ENCODE measurements at regions not wholly inside any gene's neighbourhood (a gene's known extent, or its start where the extent isn't known, plus 50 kb on each side); places are given as distances from the start of the nearest gene placed in this dataset.

GRCh38 chr9:106697750-106698502 lies 165.0 kb upstream of the ZNF462 start:
- DNase-seq (ENCODE audit: extremely low read depth, low read depth), result no peak

GRCh38 chr9:106700676-106701075 lies 162.3 kb upstream of the ZNF462 start:
- no peak for DNase-seq (ENCODE audit: extremely low read depth, low read depth)

More at GRCh38 chr9:106697750-106698502, 165.0 kb upstream of the ZNF462 start:
- TF ChIP-seq CTCF (IDR thresholded peaks at IDR 0.05; ENCODE audit: low read depth, low read length), result no peak

GRCh38 chr9:106701611-106702010 lies 161.4 kb upstream of the ZNF462 start:
- no peak for TF ChIP-seq CTCF (IDR thresholded peaks at IDR 0.05; ENCODE audit: low read depth, low read length)
- no peak for DNase-seq (ENCODE audit: extremely low read depth, low read depth)

More at GRCh38 chr9:106700676-106701075, 162.3 kb upstream of the ZNF462 start:
- no peak for TF ChIP-seq CTCF (IDR thresholded peaks at IDR 0.05; ENCODE audit: low read depth, low read length)

GRCh38 chr9:106704056-106704615 lies 158.8 kb upstream of the ZNF462 start:
- no peak for DNase-seq (ENCODE audit: extremely low read depth, low read depth)
- TF ChIP-seq CTCF (IDR thresholded peaks at IDR 0.05; ENCODE audit: low read depth, low read length), result no peak

GRCh38 chr9:106707291-106707690 lies 155.7 kb upstream of the ZNF462 start:
- no peak for TF ChIP-seq CTCF (IDR thresholded peaks at IDR 0.05; ENCODE audit: low read depth, low read length)
- DNase-seq (ENCODE audit: extremely low read depth, low read depth), result no peak

- no peak for DNase-seq (ENCODE audit: extremely low read depth, low read depth)
- TF ChIP-seq CTCF (IDR thresholded peaks at IDR 0.05; ENCODE audit: low read depth, low read length), result no peak
Observed at GRCh38 chr9:106707738-106708474, 155.1 kb upstream of the ZNF462 start.
